T-helper 22 cell (primary cell): ENCODE measurements at regions not wholly inside any gene's neighbourhood (a gene's known extent, or its start where the extent isn't known, plus 50 kb on each side); places are given as distances from the start of the nearest gene placed in this dataset.

ENCODE experiments used
- DNase-seq: peaks from one replicate; pipeline ENCODE4 v3.0.0-alpha.2; 2020; ENCODE audit warnings: low read depth

DNA sequence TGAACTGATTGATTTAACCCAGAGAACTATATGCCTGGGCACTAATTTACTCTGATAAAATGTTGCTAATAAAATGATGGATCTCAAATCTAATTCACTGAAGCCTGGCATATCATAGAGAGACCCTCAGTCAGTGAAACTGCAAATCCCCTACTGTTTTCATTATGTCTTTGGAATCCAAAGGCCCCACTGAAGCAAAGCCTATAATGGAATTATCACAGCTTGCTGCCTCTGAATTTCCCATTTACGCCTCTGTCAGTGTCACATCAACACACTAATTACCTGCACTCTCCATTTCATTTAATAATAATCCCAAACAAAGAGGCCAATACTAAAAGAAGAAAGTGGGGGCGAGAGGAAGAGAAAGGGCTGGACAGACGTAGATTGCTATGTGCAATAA lies 470.9 kb downstream of the MBD2 start:
- DNase-seq, result no peak

DNA sequence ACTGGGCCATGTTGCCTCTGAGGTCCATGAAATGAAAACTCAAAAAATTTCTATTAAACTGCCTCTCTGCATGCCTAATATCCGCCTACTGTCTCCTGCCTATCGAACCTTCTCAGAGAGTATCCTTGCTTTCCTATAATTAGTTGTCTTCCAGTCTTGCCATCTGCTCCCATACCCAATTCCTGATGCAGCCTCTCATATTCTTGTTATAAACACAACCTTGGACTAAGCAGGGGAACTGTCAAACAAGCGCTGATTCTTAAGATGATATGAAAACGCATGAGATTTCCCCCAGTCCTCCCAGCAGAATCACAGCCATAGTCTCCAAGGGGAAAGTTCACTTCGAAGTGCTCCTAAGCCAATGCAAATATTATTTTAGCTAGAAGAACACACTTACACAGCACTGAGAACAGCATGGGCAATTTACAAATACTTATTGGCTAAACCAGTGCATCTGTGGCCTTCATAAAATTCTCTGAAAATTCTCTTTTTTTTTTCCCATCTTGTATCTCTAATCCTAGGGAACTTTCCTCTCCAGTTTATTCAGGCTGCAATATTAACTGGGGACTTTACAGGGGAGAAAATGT lies 471.6 kb downstream of the MBD2 start:
- no peak for DNase-seq

DNA sequence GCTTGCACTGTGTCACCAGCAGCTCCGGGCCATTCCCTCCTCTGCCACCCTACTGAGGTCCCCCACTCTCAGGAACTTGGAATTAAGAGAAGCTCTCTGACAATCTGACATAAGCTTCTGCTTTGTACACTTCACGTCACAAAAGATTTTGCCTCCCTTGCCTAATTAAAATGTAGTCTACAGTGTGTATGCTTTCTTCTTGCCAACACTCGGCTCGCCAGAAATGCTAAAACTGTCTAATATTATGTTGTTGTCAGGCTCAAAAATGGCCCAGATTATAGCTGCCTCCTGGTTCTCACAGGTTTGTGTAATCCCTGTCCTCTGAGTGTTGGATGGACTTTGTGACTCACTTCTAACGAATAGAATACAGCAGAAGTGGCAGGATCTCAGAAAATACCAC lies 474.7 kb downstream of the MBD2 start:
- no peak for DNase-seq

DNA sequence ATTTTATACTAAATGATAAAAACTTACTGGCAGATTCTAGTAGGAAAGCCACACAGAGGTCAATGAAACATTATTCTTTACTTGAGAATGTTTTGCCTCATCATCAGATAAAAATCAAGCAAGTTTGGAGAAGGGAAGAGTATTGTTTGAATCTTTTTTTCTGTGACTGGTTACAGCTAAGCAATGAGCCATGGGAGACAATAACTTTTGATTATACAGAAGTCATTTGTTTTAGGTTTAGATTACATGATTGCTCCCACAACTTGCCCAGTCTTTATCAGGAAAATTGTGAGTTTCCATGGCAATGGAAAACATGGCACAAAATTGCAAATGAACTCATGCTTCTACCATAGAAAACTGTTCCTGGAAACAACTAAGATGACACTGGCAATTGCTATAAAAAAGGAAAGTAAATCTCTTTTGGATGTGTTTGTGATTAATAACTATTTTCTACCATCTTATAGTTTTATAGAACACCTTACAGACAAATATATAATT lies 476.8 kb downstream of the MBD2 start:
- no peak for DNase-seq

DNA sequence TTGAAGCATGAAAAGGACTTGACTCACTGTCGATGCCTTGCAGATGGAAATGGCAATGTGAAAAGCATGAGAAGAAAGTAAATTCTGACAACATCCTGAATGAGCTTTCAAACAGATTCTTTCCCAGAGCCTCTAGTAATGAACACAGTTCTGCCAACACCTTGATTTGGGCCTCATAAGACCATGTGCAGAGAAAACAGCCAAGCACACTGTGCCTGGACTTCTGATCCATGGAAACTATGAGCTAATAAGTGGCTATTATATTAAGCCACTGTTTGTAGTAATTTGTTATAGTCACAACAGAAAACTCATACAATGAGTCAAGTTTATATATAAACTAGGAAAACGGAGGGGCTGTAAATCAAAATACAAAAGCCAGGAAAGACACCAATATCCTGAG lies 477.3 kb downstream of the MBD2 start:
- no peak for DNase-seq

DNA sequence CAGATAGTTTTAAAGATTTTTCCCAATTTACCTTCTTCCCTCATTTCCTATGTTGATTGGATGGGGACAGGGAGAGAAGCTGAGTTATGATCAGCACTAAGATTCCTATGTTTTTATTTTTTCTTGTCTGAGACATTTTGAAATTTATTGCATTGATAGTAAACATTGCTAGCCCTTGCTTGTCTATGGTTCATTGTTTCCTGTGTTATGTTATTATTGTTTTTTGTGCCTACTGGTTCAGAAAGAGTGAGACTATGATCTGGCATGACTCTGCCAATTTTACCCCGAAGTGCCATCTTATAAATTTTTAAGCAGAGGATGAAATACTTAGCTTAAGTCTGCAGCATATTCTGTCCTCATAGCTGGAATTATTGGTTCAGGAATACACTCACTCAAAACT lies 478.5 kb downstream of the MBD2 start:
- DNase-seq, result no peak

DNA sequence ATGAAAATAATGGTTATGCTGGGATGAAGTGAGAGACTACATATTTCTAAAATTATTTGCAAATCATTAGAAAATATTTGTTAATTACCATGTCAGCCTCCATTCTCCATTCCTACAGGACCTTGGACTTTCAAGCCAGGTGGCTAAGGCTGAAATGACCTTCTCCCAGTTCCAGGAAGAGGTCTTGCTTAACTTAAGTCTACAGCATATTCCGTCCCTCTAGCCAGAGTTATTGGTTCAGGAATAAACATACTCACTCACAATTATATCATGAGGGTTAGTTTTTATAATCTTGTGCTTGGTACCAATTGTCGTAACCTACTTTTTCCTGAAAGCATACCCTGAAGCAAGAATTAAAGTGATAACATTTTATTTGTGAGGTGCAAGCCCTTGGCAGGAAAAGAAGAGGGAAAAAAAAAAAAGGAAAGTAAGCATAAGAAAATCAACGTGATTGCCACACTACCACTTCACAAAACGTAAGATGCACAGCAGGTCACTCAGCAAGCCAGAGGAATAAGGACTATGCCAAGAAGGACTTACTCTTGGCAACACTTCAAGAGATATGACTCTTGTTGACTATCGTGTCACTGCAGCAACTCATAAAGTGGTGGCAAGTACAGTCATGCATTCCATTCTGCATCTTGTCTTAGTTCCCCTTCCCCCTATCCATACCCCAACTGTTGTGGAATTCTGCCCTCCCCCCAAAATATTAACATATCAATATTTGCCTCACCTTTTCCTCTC lies 479.1 kb downstream of the MBD2 start:
- DNase-seq, result no peak

DNA sequence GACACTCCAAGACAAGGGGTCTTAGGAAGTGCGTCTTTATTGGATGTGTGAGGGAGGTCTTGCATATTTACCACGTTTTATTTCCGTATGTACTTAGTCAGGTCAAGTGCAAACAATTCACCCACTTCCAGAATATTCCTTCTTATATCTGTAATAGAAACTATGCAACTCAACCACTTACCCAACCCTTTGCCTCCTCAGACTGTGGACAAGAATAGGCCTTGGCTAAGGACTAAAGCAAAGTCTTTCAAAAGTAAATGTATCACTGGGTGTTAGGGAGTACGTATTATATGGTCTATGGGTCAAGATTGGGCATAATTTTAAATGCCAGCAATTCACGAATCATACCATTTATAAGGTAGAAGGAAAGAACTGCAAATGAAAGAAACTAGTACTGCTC lies 484.8 kb downstream of the MBD2 start:
- no peak for DNase-seq

DNA sequence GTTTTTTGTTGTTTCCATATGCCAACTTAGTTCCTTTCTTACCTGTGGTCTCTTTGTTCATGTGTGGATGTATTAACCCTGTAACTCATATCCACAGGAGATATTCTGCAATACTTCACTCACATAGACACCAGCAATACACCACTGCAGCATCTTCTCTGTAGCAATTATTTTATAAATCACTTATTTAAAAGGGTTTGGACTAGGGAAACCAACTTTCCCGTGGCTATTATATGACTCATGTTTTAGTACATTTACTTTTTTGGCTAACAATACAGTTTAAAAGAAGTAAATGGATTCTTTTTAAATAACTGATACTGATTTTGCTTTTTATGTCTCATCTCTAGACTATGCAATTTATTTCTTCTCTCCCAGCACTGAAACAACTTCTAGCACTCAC lies 488.9 kb downstream of the MBD2 start:
- no peak for DNase-seq

DNA sequence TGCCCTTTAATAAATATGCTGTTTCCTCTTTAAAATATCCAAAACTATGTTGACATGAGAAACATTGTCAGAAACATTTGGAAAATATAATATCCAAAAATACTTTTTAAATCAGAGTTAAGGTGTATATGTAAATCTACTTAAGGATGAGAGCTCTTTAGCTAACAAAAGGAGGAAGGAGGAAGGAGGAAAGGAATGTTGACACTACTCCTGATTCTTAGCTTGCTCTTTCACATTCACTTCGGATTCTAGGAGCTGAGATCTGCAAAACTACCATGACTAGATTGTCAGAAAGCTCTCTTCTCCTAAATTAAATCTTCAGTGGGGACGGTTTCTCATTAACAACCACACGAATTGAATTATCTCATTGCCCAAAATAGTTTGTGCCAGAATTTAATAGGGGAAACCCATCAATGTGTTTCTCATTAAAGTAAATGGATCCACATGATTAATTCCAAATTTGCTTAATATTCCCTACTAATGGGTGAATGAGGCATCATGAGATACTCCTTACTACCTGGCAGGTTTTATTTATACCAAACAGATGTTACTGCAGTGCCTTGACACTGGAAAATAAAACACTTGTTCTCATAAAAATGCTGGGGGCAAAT lies 509.1 kb downstream of the MBD2 start:
- no peak for DNase-seq

DNA sequence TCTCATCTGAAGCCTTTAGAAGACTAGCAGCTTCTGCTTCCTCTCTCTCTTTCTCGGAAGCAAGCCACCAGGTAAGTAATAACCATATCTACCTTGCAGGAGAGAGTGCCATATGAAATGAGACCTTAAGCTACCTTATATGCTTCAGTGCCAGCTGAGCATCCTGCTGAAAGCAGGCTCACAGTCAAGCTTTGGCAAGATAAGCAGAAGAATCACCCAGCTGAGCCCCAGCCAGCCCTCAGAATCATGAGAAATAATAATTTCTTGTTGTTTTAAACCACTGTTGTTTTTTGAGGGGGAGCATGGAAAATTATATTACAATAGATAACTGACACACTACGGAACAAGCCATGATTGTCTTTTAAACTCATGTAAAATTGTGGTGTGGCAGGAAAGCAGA lies 514.4 kb downstream of the MBD2 start:
- no peak for DNase-seq

DNA sequence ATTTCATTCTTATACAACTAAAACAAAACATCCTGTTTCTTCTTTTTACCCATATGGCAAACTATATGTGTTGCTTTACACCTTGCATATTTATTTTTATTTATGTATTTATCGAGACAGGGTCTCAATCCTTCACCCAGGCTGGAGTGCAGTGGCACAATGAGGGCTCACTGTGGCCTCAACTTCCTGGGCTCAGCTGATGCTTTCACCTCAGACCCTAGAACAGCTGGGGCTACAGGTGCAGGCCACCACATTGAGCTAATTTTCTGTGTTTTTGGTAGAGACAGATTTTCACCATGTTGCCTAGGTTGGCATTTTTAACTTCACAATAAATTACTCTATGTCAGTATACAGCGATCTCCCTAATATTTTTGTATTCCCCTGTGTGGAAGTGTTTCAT lies 522.0 kb downstream of the MBD2 start:
- DNase-seq, result no peak

DNA sequence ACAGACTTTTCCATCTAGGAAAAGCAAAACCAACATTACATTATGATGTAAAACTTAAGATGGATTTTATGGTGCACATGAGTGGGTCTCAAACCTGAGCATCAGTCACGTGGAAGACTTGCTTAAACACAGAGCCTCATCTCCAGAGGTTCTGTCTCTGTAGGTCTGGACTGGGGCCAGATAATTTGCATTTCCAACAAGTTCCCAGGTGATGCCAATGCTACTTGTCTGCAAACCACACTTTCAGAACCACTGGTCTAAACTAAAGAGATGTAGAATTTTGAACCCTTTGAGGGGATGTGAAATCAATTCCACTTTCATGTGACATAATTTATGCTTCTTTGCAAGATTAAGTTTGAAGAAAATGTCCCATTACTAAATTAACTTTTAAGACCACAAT lies 522.8 kb downstream of the MBD2 start:
- no peak for DNase-seq

DNA sequence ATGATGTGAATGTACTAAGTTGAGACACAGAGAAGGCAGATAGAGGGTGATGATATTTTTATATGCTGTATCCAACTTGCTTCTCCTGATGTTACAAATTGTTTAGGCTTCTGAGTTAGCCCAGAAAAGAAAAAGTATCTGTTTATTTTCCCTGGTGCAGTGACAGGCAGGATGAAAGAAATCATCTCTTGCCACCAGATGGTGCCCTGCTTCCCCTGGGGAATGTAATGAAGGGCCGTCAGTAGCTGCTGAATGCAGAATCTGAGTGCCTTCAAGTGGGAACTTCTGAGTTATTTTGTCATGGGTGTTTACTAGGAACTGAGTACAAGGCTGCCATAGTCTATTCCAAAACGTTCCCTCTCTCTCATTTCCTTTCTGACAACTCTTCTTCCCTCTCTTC lies 525.6 kb downstream of the MBD2 start:
- no peak for DNase-seq

DNA sequence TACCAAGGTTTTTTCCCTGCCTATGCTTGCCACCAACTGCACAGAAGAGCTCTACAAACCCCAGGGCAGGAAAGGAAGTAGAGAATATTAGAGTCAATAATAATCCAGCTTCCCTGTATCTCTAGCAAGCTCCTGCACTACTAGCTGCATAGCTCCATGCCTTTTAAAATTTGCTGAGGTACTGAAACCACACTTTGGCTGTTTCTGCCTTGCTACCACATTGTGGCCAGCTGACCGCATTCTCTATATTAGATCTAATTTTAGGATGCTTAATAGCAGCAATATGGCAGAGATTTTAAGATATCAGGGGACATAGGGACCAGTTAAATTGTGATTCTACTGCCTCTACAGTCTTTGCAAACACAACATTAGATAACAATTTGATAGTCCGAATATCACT lies 534.6 kb downstream of the MBD2 start:
- DNase-seq, result no peak

DNA sequence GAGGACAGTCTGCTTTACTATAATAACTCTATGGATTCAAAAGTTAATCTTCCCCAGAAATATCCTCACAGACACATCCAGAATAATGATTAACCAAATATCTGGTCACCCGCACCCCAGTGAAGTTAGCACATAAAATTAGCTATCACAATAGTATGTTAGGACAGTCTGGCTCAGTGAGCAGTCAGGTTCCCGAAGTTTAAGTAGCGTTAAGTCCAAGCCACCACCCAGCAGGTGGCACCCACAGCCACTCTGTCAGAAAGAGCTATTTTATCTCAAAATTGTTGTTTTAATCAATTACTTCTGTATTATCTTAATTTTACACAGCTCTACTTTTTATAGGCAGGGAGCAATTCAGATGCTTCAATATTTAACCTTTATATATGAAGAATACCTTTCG lies 537.5 kb downstream of the MBD2 start:
- DNase-seq, result no peak

DNA sequence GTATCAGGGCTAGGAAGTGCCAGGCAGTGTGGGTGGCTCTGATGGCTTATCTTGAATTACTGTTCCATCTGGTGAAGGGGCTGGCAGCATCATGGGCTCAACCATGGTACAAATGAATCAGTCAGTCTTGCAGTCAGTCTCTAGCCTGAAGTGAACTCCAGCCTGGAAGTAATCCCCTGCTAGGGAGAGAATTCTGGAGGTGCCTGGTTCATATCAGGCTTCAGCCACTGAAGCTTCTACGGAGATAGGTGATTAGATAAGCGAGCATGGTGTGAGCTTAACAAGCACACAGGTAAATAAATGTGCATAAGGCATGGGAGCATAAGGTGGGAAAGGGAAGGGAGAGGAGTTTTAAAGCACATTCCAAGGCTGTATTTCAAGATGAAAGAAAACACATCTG lies 541.7 kb downstream of the MBD2 start:
- no peak for DNase-seq

DNA sequence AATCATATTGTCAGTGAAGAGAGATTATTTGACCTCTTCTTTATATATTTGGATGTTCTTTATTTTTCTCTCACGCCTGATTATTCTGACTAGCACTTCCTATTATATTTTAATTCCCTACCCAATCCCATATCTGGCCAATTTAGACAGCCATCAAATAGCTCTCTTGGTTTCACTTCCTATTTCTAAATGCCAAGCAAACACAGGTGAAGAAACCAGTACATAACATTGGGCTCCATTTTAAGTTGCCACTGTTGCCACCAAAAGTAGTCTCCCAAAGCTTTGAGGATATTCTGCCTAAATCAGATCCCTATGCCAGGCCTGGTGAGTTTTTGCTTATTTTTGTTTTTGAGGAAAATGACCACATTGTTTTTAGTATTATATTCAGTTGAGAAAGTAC lies 547.0 kb downstream of the MBD2 start:
- DNase-seq, result no peak

DNA sequence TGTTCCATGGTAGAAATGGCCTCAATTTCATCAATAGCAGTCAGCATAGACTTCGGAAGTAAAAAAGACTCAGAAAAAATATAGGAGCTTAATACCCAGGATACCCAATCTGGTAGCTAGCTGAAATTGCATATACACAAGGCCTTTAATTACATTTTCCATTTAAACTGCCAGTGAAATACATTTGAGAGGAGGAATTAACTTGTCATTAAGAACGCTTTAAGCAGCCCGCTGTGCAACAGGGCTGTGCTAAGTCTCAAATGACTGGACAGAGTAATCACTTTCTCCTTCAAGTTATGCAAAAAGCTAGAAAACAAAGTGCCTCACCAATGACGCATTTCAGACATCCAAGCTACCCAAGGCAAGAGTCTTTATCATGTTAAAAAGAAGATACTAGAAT lies 558.8 kb downstream of the MBD2 start:
- no peak for DNase-seq

DNA sequence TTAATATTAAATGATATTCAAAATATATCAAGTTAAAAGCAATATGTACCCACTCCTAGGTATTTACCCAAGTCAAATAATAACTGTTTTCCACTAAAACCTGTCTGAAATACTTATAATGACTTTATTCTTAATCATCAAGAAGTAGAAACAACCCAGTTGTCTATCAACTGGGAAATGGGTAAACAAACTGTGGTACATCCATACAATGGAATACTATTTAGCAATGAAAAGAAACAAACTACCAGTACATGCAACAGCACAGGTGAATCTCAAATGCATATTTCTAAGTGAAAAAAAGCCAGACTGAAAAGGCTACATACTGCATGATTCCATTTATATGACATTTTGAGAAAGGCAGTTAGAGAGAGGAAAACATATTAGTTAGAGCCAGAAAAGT lies 559.9 kb downstream of the MBD2 start:
- no peak for DNase-seq

DNA sequence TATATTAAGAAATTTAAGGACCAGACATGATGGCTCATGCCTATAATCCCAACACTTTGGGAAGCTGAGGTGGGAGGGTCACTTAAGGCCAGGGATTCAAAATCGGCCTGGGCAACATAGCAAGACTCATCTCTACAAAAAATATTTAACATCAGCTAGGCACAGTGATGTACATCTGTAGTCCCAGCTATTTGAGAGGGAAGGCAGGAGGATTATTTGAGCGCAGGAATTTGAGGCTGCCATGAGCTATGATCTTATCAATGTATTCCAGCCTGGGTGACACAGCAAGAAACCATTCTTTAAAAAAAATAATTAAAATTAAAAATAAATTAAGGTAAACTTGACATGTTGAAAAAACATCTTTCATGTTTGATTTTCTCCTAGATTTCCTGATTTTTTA lies 564.2 kb downstream of the MBD2 start:
- DNase-seq, result no peak

DNA sequence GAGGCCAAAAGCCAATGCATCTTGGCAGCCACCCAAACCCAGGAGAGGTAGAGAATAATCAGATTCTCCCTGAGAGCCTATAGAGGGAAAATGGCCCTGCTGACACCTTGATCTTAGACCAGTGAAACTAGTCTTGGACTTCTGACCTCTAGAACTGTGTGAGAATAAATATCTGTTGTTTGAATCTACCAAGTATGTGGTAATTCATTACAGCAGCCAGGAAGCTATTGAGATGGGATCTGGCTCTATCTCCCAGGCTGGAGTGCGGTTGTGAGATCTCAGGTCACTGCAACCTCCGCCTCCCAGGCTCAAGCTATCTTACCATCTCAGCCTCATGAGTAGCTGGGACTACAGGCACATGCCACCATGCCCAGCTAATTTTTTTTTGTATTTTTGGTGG lies 567.2 kb downstream of the MBD2 start:
- no peak for DNase-seq

DNA sequence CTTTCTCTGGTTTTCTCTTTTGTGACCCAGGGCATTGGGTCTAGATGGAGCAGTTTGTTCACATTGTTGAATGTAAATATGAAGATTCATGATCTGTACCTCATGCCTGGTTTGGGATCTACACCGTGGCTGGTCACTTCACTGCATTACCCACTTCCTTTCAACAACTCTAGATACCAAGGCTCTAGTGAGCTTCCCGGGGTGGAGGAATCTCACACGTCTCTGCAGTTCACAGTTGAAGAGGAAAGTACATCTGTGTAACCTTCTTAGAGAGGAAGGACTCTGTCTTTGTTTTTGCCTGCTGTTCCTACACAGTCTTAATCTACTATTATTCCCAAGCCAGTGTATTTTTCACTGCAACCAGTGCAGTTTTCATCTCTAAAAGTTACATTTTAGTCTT lies 574.8 kb downstream of the MBD2 start:
- no peak for DNase-seq
